ENCODE measurements at regions not wholly inside any gene's neighbourhood (a gene's known extent, or its start where the extent isn't known, plus 50 kb on each side); places are given as distances from the start of the nearest gene placed in this dataset.

GRCh38 chr1:230009611-230010313 is 57.3 kb upstream of the GALNT2 start:
- no peak for TF ChIP-seq CTCF (IDR thresholded peaks at IDR 0.05)
- TF ChIP-seq POLR2A (IDR thresholded peaks at IDR 0.05) = no peak
- no peak for TF ChIP-seq POLR2AphosphoS5 (IDR thresholded peaks at IDR 0.05)

Data from prostate gland (tissue), 2 donors.